ENCODE measurements at regions not wholly inside any gene's neighbourhood (a gene's known extent, or its start where the extent isn't known, plus 50 kb on each side); places are given as distances from the start of the nearest gene placed in this dataset.

- Histone ChIP-seq H3K36me3 (ENCODE audit: control insufficient read depth in 2 of 2, extremely low read depth in 1 of 2, insufficient read depth in 2 of 2, low read length in 2 of 2) (no peaks in the 10 kb centered on the region), H4K20me1 (ENCODE audit: control insufficient read depth, extremely low read depth, insufficient read depth, low read length) (no peaks in the 10 kb centered on the region), H3K9me3 (ENCODE audit: control insufficient read depth, low read depth, low read length) (no peaks in the 10 kb centered on the region), H3K27me3 (ENCODE audit: control insufficient read depth, extremely low read depth, insufficient read depth, low read length) (no peaks in the 10 kb centered on the region), H3K79me2 (ENCODE audit: control insufficient read depth, insufficient read depth, low read length) (no peaks in the 10 kb centered on the region), H3K4me2 (ENCODE audit: control insufficient read depth, extremely low read depth, insufficient read depth, low read depth, low read length) (no peak overlapping the region), H3K9me1 (ENCODE audit: control insufficient read depth, extremely low read depth, insufficient read depth, low read length) (no peaks in the 10 kb centered on the region), H3K27ac (ENCODE audit: control insufficient read depth, insufficient read depth, low read length) (no peak overlapping the region), H2AFZ (ENCODE audit: control insufficient read depth, low read length) (no peak overlapping the region), H3K9ac (ENCODE audit: control insufficient read depth, extremely low read depth, insufficient read depth, low read length) (no peak overlapping the region), H3K4me1 (ENCODE audit: control insufficient read depth, extremely low read depth, insufficient read depth, low read length) (no peaks in the 10 kb centered on the region), H3K4me3 (ENCODE audit: control insufficient read depth in 2 of 3, extremely low read depth in 1 of 3, insufficient read depth in 2 of 3, low read depth in 1 of 3, low read length in 3 of 3) (no peak overlapping the region)
- no peak for TF ChIP-seq EZH2 (IDR thresholded peaks at IDR 0.05; ENCODE audit: low read length)
- no peak for TF ChIP-seq CTCF (optimal IDR thresholded peaks at IDR 0.05 in 1 of 3, IDR thresholded peaks at IDR 0.05 in 1 of 3, conservative IDR thresholded peaks at IDR 0.05 in 1 of 3; ENCODE audit: extremely low read depth in 1 of 3, insufficient read depth in 2 of 3, low read length in 3 of 3)
- DNase-seq (ENCODE audit: low read depth, low spot score): no peak
- dilution Hi-C loops (cut with MboI; ENCODE audit: extremely low pct_ligation_motif_present, low sequenced_read_pairs): no loop called here
- no peak for FAIRE-seq
Measured at GRCh38 chr2:101533561-101534148, 58.7 kb upstream of the RFX8 start.

DNA sequence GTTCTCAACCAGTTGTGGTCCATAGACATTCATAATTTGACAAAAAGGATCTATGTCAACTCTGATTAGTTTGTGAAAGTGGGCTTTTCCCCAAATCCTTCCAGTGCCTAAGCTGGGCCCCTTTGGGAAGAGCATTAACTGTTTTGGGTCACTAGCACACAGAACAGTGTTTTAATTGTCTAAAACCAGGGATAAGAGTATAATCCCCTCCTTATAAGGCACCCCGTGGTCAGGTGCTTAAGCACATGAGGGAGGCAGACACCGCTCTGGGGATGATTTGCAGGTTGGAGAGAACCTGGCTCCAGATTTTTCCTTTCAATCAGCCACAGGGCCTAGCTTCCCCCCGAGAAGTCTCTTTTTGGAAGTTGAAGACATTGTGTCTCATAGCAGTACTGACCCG is 53.6 kb upstream of the RFX8 start:
- no peak for FAIRE-seq
- Histone ChIP-seq H3K27me3 (ENCODE audit: control insufficient read depth, extremely low read depth, insufficient read depth, low read length) (no peaks in the 10 kb centered on the region), H3K4me1 (ENCODE audit: control insufficient read depth, extremely low read depth, insufficient read depth, low read length) (no peaks in the 10 kb centered on the region), H3K9me3 (ENCODE audit: control insufficient read depth, low read depth, low read length) (no peaks in the 10 kb centered on the region), H3K9me1 (ENCODE audit: control insufficient read depth, extremely low read depth, insufficient read depth, low read length) (no peaks in the 10 kb centered on the region), H3K4me2 (ENCODE audit: control insufficient read depth, extremely low read depth, insufficient read depth, low read depth, low read length) (no peak overlapping the region), H3K36me3 (ENCODE audit: control insufficient read depth in 2 of 2, extremely low read depth in 1 of 2, insufficient read depth in 2 of 2, low read length in 2 of 2) (no peaks in the 10 kb centered on the region), H3K4me3 (ENCODE audit: control insufficient read depth in 2 of 3, extremely low read depth in 1 of 3, insufficient read depth in 2 of 3, low read depth in 1 of 3, low read length in 3 of 3) (no peak overlapping the region), H4K20me1 (ENCODE audit: control insufficient read depth, extremely low read depth, insufficient read depth, low read length) (no peaks in the 10 kb centered on the region), H2AFZ (ENCODE audit: control insufficient read depth, low read length) (no peak overlapping the region), H3K27ac (ENCODE audit: control insufficient read depth, insufficient read depth, low read length) (no peak overlapping the region), H3K9ac (ENCODE audit: control insufficient read depth, extremely low read depth, insufficient read depth, low read length) (no peak overlapping the region), H3K79me2 (ENCODE audit: control insufficient read depth, insufficient read depth, low read length) (no peaks in the 10 kb centered on the region)
- dilution Hi-C loops (cut with MboI; ENCODE audit: extremely low pct_ligation_motif_present, low sequenced_read_pairs): no loop called here
- DNase-seq (ENCODE audit: low read depth, low spot score): no peak
- TF ChIP-seq EZH2 (IDR thresholded peaks at IDR 0.05; ENCODE audit: low read length) (no peak), CTCF (optimal IDR thresholded peaks at IDR 0.05 in 1 of 3, IDR thresholded peaks at IDR 0.05 in 1 of 3, conservative IDR thresholded peaks at IDR 0.05 in 1 of 3; ENCODE audit: extremely low read depth in 1 of 3, insufficient read depth in 2 of 3, low read length in 3 of 3) (no peak)

All from keratinocyte (primary cell).